Mesendoderm (in vitro differentiated cells): ENCODE measurements at regions not wholly inside any gene's neighbourhood (a gene's known extent, or its start where the extent isn't known, plus 50 kb on each side); places are given as distances from the start of the nearest gene placed in this dataset.

ENCODE experiments used
- DNase-seq: peaks from one replicate; pipeline ENCODE4 v3.0.0; 2013
- H2AK5ac ChIP-seq: 2 replicates; pipeline ENCODE4 v1.6.1; 2013; ENCODE audit warnings: low read length, inconsistent platforms
- H2BK120ac ChIP-seq: 2 replicates; pipeline ENCODE4 v1.6.1; 2013; ENCODE audit warnings: low read depth, mild to moderate bottlenecking, low read length, moderate library complexity, mixed read lengths
- H2BK15ac ChIP-seq: replicated peaks from 2 replicates; pipeline ENCODE4 v1.6.1; 2013; ENCODE audit warnings: low read depth, mild to moderate bottlenecking, moderate library complexity
- H2BK5ac ChIP-seq: 2 replicates; pipeline ENCODE4 v1.6.1; 2013; ENCODE audit warnings: low read length, inconsistent platforms
- H3K18ac ChIP-seq: 2 replicates; pipeline ENCODE4 v1.6.1; 2013; ENCODE audit warnings: mild to moderate bottlenecking, low read length, mixed read lengths
- H3K23ac ChIP-seq: one replicate; pipeline ENCODE4 v1.6.1; 2013; ENCODE audit warnings: low read length
- H3K27ac ChIP-seq: 2 replicates; pipeline ENCODE4 v1.5.1; 2013; ENCODE audit warnings: low read depth, mild to moderate bottlenecking, inconsistent platforms, low read length, moderate library complexity
- H3K27me3 ChIP-seq: 2 replicates; pipeline ENCODE4 v1.6.1; 2013; ENCODE audit warnings: low read length, control low read depth, mild to moderate bottlenecking, inconsistent platforms; ENCODE audit not compliant: insufficient read depth, poor library complexity
- H3K36me3 ChIP-seq: 2 replicates; pipeline ENCODE4 v1.6.1; 2013; ENCODE audit warnings: low read length, inconsistent platforms; ENCODE audit not compliant: control insufficient read depth, insufficient read depth
- H3K4ac ChIP-seq: one replicate; pipeline ENCODE4 v1.6.1; 2013; ENCODE audit warnings: low read depth, mild to moderate bottlenecking, low read length, moderate library complexity
- H3K4me1 ChIP-seq: 2 replicates; pipeline ENCODE4 v1.6.1; 2013; ENCODE audit warnings: low read depth, low read length, inconsistent platforms; ENCODE audit not compliant: control insufficient read depth
- H3K4me2 ChIP-seq: 2 replicates; pipeline ENCODE4 v1.6.1; 2013; ENCODE audit warnings: low read length
- H3K4me3 ChIP-seq: 2 replicates; pipeline ENCODE4 v1.5.1; 2013; ENCODE audit warnings: mild to moderate bottlenecking, low read length
- H3K56ac ChIP-seq: one replicate; pipeline ENCODE4 v1.6.1; 2013; ENCODE audit warnings: low read length
- H3K79me1 ChIP-seq: 2 replicates; pipeline ENCODE4 v1.6.1; 2013; ENCODE audit warnings: low read length, inconsistent platforms
- H3K79me2 ChIP-seq: 2 replicates; pipeline ENCODE4 v1.6.1; 2013; ENCODE audit warnings: mild to moderate bottlenecking, low read length; ENCODE audit not compliant: control insufficient read depth, insufficient read depth
- H3K9ac ChIP-seq: 2 replicates; pipeline ENCODE4 v1.6.1; 2013; ENCODE audit warnings: low read length, inconsistent platforms
- H4K5ac ChIP-seq: one replicate; pipeline ENCODE4 v1.6.1; 2013; ENCODE audit warnings: low read length
- H4K8ac ChIP-seq: one replicate; pipeline ENCODE4 v1.6.1; 2013; ENCODE audit warnings: low read depth, mild to moderate bottlenecking, control low read depth, low read length, moderate library complexity
- WGBS: extraction: QIAGEN DNeasy Blood & Tissue Kit; methylation state at CpG from one replicate; pipeline ENCODE4 v1.1.7; 2013; ENCODE audit warnings: low lambda C conversion rate, missing lambda C conversion rate; ENCODE audit not compliant: insufficient coverage; ENCODE audit errors: extremely low coverage; 5-methylcytosine and 5-hydroxymethylcytosine counted together

DNA sequence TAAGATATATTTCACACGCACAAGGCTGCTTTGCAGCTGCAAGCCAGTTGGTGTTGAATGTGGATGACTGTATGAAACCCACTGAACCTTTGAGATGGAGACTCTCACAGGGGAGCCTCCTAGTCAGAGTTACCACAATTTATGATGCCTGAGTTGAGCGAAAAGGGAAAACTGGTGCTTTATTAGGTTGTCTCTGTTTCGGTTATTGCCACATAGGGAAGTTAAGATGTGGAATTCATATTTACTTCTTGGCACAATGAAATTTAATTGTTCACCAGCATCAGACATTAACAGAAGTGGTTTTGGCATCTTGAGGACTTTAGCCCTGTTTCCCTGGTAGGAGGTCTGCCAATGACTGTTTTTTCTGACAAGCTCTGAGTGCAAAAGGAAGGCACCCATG is 358.2 kb downstream of the SQOR start:
- no peak overlapping the region for H3K56ac ChIP-seq
- H3K4me3 ChIP-seq, result no peak overlapping the region
- DNase-seq, result no peak
- H2AK5ac ChIP-seq, result no peak overlapping the region
- H3K79me2 ChIP-seq, result no peaks in the 10 kb centered on the region
- H3K27me3 ChIP-seq, result no peaks in the 10 kb centered on the region
- H2BK15ac ChIP-seq, result no peak overlapping the region
- no peak overlapping the region for H3K4me2 ChIP-seq
- no peak overlapping the region for H3K4ac ChIP-seq
- no peak overlapping the region for H3K9ac ChIP-seq
- H2BK5ac ChIP-seq, result no peak overlapping the region
- no peak overlapping the region for H3K27ac ChIP-seq
- H3K36me3 ChIP-seq, result no peaks in the 10 kb centered on the region
- H4K5ac ChIP-seq, result no peak overlapping the region
- WGBS, result no CpG with 5 or more reads among the region's 3 CpGs
- no peaks in the 10 kb centered on the region for H3K79me1 ChIP-seq
- H2BK120ac ChIP-seq, result no peak overlapping the region
- H4K8ac ChIP-seq, result no peak overlapping the region
- H3K23ac ChIP-seq, result no peak overlapping the region
- no peak overlapping the region for H3K18ac ChIP-seq
- no peaks in the 10 kb centered on the region for H3K4me1 ChIP-seq

DNA sequence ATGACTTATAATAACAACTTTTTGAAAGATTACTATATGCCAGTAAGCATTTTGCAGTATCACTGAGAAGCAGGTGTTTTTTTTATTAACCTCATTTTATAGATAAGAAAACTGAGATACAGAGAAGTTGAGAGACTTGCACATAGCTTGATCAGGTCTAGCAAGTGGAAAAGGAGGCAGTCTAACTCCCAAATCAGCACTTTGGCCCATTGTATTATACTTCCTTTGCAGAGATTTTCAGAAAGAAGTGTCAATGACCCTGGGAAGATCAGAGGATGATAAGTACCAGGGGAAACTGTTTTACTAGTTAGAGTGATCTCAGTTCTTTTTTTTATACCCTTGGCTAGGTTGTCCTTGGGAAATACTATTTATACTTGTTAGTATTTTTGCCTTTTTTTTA is 358.7 kb downstream of the SQOR start:
- Histone ChIP-seq H4K8ac (no peak overlapping the region), H2BK120ac (no peak overlapping the region), H3K27ac (no peak overlapping the region), H3K27me3 (no peaks in the 10 kb centered on the region), H3K4me2 (no peak overlapping the region), H4K5ac (no peak overlapping the region), H2BK5ac (no peak overlapping the region), H3K18ac (no peak overlapping the region), H3K36me3 (no peaks in the 10 kb centered on the region), H3K4me3 (no peak overlapping the region), H2BK15ac (no peak overlapping the region), H2AK5ac (no peak overlapping the region), H3K9ac (no peak overlapping the region), H3K4me1 (no peaks in the 10 kb centered on the region), H3K79me2 (no peaks in the 10 kb centered on the region), H3K79me1 (no peaks in the 10 kb centered on the region), H3K56ac (no peak overlapping the region), H3K23ac (no peak overlapping the region), H3K4ac (no peak overlapping the region)
- DNase-seq, result peak; percentile 10

DNA sequence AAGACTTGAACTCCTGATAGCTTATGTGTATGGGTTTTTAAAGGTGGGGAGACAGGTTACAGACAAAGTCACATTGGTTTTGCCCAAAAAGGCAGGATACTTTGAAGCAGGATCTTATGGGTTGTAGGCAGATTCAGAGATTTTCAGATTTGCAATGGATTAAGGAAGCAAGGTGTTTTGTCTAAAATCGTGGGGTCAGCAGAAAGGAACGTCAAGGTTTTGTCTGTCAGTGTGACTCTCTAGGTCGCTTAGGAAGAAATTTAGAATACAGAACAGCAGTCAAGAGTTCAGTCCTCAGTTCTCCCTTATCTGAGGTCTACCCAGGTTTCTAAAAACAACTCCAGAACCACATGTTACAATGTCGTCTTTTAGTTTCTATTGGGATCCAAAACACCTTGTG is 361.0 kb downstream of the SQOR start:
- Histone ChIP-seq H3K4me3 (no peak overlapping the region), H3K4me1 (no peaks in the 10 kb centered on the region), H3K27ac (no peak overlapping the region), H4K5ac (no peak overlapping the region), H3K79me1 (no peaks in the 10 kb centered on the region), H3K9ac (no peak overlapping the region), H2BK15ac (no peak overlapping the region), H3K79me2 (no peaks in the 10 kb centered on the region), H3K56ac (no peak overlapping the region), H3K4me2 (no peak overlapping the region), H3K18ac (no peak overlapping the region), H2BK5ac (no peak overlapping the region), H3K23ac (no peak overlapping the region), H3K27me3 (no peaks in the 10 kb centered on the region), H3K36me3 (no peaks in the 10 kb centered on the region), H4K8ac (no peak overlapping the region), H3K4ac (no peak overlapping the region), H2AK5ac (no peak overlapping the region), H2BK120ac (no peak overlapping the region)
- DNase-seq, result no peak
- WGBS, result no CpG with 5 or more reads among the region's 4 CpGs

DNA sequence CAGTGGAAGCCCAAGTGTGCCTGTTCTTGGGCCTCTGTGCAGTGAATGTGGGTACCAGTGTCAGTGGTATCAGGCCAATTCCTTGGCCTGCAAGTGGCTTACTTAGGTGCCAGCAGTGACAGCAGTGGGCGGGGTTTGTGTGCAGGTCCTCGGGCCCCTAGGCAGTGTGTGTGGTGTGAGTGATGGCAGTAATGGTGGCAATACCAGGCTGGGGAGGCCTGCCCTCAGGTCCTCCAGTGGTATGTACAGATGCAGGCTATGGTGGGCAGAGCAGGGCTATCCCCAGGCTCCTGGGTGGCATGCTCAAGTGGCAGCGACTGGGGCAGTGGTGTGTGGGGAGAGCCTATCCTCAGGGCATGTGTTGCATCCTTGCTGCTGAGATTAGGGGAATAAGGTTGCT is 379.7 kb downstream of the SQOR start:
- no peak overlapping the region for H3K27ac ChIP-seq
- no peak overlapping the region for H3K4me2 ChIP-seq
- no peak overlapping the region for H2AK5ac ChIP-seq
- H2BK5ac ChIP-seq, result no peak overlapping the region
- no peaks in the 10 kb centered on the region for H3K79me1 ChIP-seq
- DNase-seq, result no peak
- H3K4me3 ChIP-seq, result no peak overlapping the region
- H4K8ac ChIP-seq, result no peak overlapping the region
- no peak overlapping the region for H3K4ac ChIP-seq
- H3K4me1 ChIP-seq, result no peaks in the 10 kb centered on the region
- no peaks in the 10 kb centered on the region for H3K79me2 ChIP-seq
- no peak overlapping the region for H2BK120ac ChIP-seq
- no peak overlapping the region for H4K5ac ChIP-seq
- H3K23ac ChIP-seq, result no peak overlapping the region
- no peaks in the 10 kb centered on the region for H3K27me3 ChIP-seq
- no peak overlapping the region for H3K56ac ChIP-seq
- H3K18ac ChIP-seq, result no peak overlapping the region
- no peaks in the 10 kb centered on the region for H3K36me3 ChIP-seq
- no peak overlapping the region for H2BK15ac ChIP-seq
- no peak overlapping the region for H3K9ac ChIP-seq
- no CpG with 5 or more reads among the region's 3 CpGs for WGBS

DNA sequence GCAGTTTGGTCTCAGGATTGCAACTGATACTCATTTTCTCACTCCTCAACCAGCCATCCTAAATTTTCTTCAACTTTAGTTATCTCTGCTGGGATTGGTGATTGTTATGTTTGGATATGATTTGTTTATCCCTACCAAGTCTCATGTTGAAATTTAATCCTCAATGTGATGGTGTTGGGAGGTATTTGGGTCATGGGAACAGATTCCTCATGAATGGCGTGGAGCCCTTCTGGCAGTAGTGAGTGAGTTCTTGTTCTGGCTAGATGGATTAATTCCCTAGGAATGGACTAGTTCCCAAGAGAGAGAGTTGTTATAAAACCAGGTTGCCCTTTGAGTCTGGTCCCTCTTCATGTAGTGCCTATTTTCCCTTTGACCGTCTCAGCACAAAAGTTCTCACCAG is 399.9 kb downstream of the SQOR start:
- H3K18ac ChIP-seq, result no peak overlapping the region
- H3K9ac ChIP-seq, result no peak overlapping the region
- no peak overlapping the region for H2BK15ac ChIP-seq
- no peak overlapping the region for H3K4me2 ChIP-seq
- WGBS, result no CpG with 5 or more reads among the region's 2 CpGs
- H3K23ac ChIP-seq, result no peak overlapping the region
- no peak overlapping the region for H4K5ac ChIP-seq
- no peak overlapping the region for H2AK5ac ChIP-seq
- no peak overlapping the region for H2BK5ac ChIP-seq
- no peak overlapping the region for H2BK120ac ChIP-seq
- no peak overlapping the region for H3K4me3 ChIP-seq
- no peaks in the 10 kb centered on the region for H3K4me1 ChIP-seq
- no peaks in the 10 kb centered on the region for H3K27me3 ChIP-seq
- no peak overlapping the region for H3K4ac ChIP-seq
- no peak for DNase-seq
- no peaks in the 10 kb centered on the region for H3K79me2 ChIP-seq
- no peaks in the 10 kb centered on the region for H3K79me1 ChIP-seq
- H3K36me3 ChIP-seq, result no peaks in the 10 kb centered on the region
- H3K27ac ChIP-seq, result no peak overlapping the region
- H4K8ac ChIP-seq, result no peak overlapping the region
- H3K56ac ChIP-seq, result no peak overlapping the region

DNA sequence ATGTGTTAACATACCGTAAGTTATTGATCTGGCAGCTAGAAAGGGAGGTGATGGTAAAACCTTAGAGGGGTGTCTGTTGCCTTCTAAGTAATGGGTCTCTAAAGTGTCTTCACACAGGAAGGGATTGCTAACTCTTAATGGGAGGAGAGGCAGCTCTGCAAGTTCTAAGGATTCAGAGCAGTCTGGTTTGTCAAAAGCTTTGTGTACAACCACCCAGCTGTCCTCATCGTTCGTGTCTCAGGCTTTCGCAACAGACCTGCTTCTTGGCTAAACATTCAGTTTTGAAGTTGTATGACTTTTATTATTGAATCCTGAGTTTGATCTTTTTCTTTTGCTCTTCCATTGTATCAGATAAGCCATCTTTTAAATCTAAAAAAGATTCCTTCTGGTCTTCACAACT is 404.9 kb downstream of the SQOR start:
- no peak overlapping the region for H4K5ac ChIP-seq
- no peak overlapping the region for H3K23ac ChIP-seq
- DNase-seq, result no peak

More for the DNA sequence above, 404.9 kb downstream of the SQOR start:
- Histone ChIP-seq H3K79me2 (no peaks in the 10 kb centered on the region), H3K9ac (no peak overlapping the region), H3K4ac (no peak overlapping the region), H3K79me1 (no peaks in the 10 kb centered on the region), H3K18ac (no peak overlapping the region), H3K4me3 (no peak overlapping the region), H3K4me1 (no peaks in the 10 kb centered on the region), H3K27me3 (no peaks in the 10 kb centered on the region), H3K56ac (no peak overlapping the region), H2BK5ac (no peak overlapping the region), H2BK120ac (no peak overlapping the region), H3K36me3 (no peaks in the 10 kb centered on the region), H2BK15ac (no peak overlapping the region), H3K4me2 (no peak overlapping the region), H2AK5ac (no peak overlapping the region), H3K27ac (no peak overlapping the region), H4K8ac (no peak overlapping the region)
- WGBS, result no CpG with 5 or more reads among the region's 4 CpGs
